GM18870 (cell line): ENCODE measurements at regions not wholly inside any gene's neighbourhood (a gene's known extent, or its start where the extent isn't known, plus 50 kb on each side); places are given as distances from the start of the nearest gene placed in this dataset.
"Not testable (repeated sequence)": the region's sequence is repeated elsewhere in the genome, so short reads cannot be mapped to it uniquely, and the experiment has no call there.

Experiments used
- ATAC-seq: cut with Tn5 transposase; IDR thresholded peaks from one replicate; pipeline ENCODE4 v1.9.1; 2021; ENCODE audit warnings: moderate library complexity; ENCODE audit not compliant: unreplicated experiment

- ATAC-seq = no peak
Measured at GRCh38 chr6:115643762-115644161, 416.9 kb downstream of the FRK start.

GRCh38 chr6:115634887-115635286 lies 425.8 kb downstream of the FRK start:
- ATAC-seq = no peak

- ATAC-seq = no peak
Measured at GRCh38 chr6:115634131-115634530, 426.6 kb downstream of the FRK start.

GRCh38 chr6:115631028-115631427 lies 429.7 kb downstream of the FRK start:
- no peak for ATAC-seq

GRCh38 chr6:115630424-115631024 lies 430.2 kb downstream of the FRK start:
- ATAC-seq = no peak

GRCh38 chr6:115629415-115629814 lies 431.3 kb downstream of the FRK start:
- ATAC-seq = no peak

- ATAC-seq = no peak
Measured at GRCh38 chr6:115618256-115618655, 442.4 kb downstream of the FRK start.

GRCh38 chr6:115617031-115617430 lies 443.7 kb downstream of the FRK start:
- no peak for ATAC-seq

GRCh38 chr6:115613488-115613887 lies 447.2 kb downstream of the FRK start:
- no peak for ATAC-seq

GRCh38 chr6:115612796-115613479 lies 447.8 kb downstream of the FRK start:
- no peak for ATAC-seq

GRCh38 chr6:115612216-115612615 lies 448.5 kb downstream of the FRK start:
- ATAC-seq = no peak

- no peak for ATAC-seq
Measured at GRCh38 chr6:115610696-115611095, 450.0 kb downstream of the FRK start.

- ATAC-seq = no peak
Measured at GRCh38 chr6:115609111-115609510, 451.6 kb downstream of the FRK start.

GRCh38 chr6:115602466-115602865 lies 458.2 kb downstream of the FRK start:
- ATAC-seq = no peak

- no peak for ATAC-seq
Measured at GRCh38 chr6:115601509-115601908, 459.2 kb downstream of the FRK start.

- no peak for ATAC-seq
Measured at GRCh38 chr6:115601064-115601463, 459.6 kb downstream of the FRK start.

GRCh38 chr6:115594891-115595290 lies 465.8 kb downstream of the FRK start:
- ATAC-seq = no peak

GRCh38 chr6:115592025-115592424 lies 468.7 kb downstream of the FRK start:
- ATAC-seq = no peak

GRCh38 chr6:115589072-115589471 lies 471.6 kb downstream of the FRK start:
- not testable (repeated sequence) for ATAC-seq

GRCh38 chr6:115583290-115583689 lies 477.4 kb downstream of the FRK start:
- no peak for ATAC-seq

- no peak for ATAC-seq
Measured at GRCh38 chr6:115582386-115582785, 478.3 kb downstream of the FRK start.

GRCh38 chr6:115579565-115579964 lies 481.1 kb downstream of the FRK start:
- ATAC-seq = not testable (repeated sequence)

GRCh38 chr6:115577270-115577669 lies 483.4 kb downstream of the FRK start:
- ATAC-seq = no peak
